HG02642 (cell line): ENCODE measurements at regions not wholly inside any gene's neighbourhood (a gene's known extent, or its start where the extent isn't known, plus 50 kb on each side); places are given as distances from the start of the nearest gene placed in this dataset.
"Not testable (repeated sequence)": the region's sequence is repeated elsewhere in the genome, so short reads cannot be mapped to it uniquely, and the experiment has no call there.

Source experiments
- ATAC-seq: cut with Tn5 transposase; IDR thresholded peaks from one replicate; pipeline ENCODE4 v1.9.1; 2021; ENCODE audit warnings: mild to moderate bottlenecking; ENCODE audit not compliant: unreplicated experiment, poor library complexity

GRCh38 chr2:34547340-34547739 is 948.2 kb upstream of the FAM98A start:
- ATAC-seq = no peak

- no peak for ATAC-seq
Measured at GRCh38 chr2:34545486-34546136, 946.5 kb upstream of the FAM98A start.

DNA sequence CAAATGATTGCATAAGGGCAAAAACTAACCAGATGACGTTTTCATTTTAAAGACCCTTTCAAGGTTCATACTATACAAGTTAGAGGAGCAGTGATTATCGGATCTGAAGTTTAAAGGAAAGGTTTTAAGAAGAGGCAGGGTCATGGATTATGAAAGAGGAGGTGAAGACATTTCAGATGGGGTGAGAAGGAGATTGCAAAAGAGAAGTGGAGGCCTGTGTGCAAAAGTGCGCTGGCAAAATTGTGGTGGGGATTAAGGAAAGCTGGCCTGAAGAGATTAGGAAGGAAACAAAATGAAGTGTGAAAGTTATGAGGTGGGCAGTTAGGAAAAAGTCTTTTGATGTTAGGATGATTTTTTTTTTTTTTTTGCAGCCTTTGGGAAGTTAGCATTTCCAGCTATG is 935.7 kb upstream of the FAM98A start:
- ATAC-seq = no peak

DNA sequence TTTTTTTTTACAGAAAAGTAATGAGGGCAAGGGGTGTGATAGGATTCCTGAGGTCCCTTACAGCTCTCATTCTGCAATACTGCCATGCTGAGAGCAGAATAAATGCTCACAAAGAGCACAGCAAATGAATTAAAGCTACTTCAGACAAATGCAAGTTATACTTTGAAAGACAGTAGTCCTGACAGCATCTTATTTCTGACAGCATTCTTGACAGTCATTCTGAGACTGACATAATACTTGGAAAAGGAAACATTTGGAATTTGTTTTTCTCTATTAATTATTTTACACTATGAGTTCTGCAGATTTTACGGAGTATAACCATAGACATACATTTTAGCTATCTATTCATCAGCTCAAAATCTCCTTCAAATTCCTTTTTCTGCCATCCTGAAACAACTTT is 935.2 kb upstream of the FAM98A start:
- no peak for ATAC-seq

GRCh38 chr2:34533585-34534183 is 934.6 kb upstream of the FAM98A start:
- no peak for ATAC-seq

DNA sequence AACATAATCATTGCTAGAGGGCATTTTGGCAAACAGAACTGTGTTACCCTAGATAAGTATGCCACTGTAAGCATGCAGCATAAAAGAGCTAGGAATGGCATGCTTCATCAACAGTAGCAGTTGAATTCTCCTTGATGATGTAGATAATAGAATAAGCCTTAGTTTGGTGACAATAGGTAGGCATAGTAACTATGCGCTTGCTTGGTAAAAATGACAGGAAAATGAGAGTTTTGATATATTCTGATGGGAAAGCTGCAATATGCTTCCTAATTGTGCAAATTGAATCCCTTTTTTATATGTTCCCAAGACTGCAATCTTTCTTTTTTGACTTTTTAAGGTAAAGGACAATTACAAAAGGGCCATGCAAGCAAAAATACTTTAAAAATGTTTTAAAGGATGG is 930.9 kb upstream of the FAM98A start:
- ATAC-seq = no peak

- ATAC-seq = no peak
Measured at GRCh38 chr2:34523958-34524514, 924.9 kb upstream of the FAM98A start.

DNA sequence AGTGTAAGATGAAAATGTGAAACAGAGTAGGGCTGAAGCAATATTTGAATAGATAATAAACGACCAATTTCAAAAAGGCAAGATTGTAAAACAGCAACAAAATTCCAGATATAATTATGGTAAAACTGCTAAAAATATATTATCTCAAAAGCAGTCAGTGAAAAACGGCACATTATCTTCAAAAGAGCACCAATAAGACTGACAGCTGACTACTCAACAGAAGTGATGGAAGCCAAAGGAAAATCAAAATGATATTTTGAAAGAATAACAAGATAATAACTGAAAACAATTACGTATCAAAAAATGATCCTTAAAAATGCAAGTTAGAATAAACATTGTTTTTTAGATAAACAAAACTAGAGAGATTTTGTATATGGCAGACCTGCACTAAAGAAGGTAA is 920.6 kb upstream of the FAM98A start:
- ATAC-seq = no peak

GRCh38 chr2:34498561-34498960 is 899.5 kb upstream of the FAM98A start:
- no peak for ATAC-seq

DNA sequence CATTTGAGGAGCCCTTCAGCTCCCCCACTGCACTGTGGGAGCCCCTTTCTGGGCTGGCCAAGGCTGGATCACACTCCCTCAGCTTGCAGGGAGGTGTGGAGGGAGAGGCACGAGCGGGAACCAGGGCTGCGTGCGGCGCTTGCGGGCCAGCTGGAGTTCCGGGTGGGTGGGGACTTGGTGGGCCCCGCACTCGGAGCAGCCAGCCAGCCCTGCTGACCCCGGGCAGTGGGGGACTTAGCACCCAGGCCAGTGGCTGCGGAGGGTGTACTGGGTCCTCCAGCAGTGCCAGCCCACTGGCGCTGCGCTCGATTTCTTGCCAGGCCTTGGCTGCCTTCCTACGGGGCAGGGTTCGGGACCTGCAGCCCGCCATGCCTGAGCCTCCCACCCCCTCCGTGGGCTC is 895.1 kb upstream of the FAM98A start:
- not testable (repeated sequence) for ATAC-seq

GRCh38 chr2:34492561-34493455 is 893.7 kb upstream of the FAM98A start:
- ATAC-seq = no peak

DNA sequence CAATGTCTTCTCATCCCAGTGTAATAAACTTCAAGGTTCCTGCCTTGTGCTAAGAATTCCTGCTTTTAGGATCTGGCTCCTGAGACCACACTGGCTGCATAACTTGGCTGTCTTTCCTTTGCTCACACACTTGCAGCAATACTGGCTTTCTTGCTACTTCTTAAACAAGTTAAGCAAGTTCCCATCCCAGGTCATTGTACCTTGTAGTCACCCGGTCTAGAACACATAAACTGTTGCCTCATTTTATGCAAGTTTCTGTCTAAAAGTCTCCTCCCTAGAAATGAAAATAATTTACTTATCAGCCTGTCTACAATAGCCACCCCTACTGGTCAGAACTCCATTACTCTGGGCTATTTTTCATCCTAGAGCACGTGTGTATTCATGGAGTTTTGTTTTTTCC is 887.9 kb upstream of the FAM98A start:
- no peak for ATAC-seq

- ATAC-seq = no peak
Measured at GRCh38 chr2:34481542-34481941, 882.4 kb upstream of the FAM98A start.

GRCh38 chr2:34480366-34480765 is 881.3 kb upstream of the FAM98A start:
- no peak for ATAC-seq

GRCh38 chr2:34475156-34475555 is 876.1 kb upstream of the FAM98A start:
- no peak for ATAC-seq

DNA sequence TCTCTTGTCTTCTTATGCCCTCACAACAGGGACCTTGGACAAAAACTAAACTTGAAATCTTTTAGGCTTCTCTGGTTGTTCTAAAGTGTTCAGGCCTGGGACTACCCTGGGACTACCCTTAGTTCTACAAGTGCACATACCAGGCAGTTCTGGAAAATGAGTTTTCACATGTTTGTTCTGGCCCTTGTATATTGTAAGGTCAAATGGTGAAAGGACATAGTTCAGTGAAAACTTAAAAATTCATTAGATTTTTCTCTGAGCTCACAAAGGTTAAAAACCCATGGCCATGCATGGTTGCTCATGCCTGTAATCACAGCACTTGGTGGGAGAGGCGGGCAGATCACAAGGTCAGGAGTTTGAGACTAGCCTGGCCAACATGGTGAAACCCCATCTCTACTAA is 875.5 kb upstream of the FAM98A start:
- ATAC-seq = no peak

- no peak for ATAC-seq
Measured at GRCh38 chr2:34447097-34447496, 848.0 kb upstream of the FAM98A start.

GRCh38 chr2:34423301-34423700 is 824.2 kb upstream of the FAM98A start:
- ATAC-seq = no peak

DNA sequence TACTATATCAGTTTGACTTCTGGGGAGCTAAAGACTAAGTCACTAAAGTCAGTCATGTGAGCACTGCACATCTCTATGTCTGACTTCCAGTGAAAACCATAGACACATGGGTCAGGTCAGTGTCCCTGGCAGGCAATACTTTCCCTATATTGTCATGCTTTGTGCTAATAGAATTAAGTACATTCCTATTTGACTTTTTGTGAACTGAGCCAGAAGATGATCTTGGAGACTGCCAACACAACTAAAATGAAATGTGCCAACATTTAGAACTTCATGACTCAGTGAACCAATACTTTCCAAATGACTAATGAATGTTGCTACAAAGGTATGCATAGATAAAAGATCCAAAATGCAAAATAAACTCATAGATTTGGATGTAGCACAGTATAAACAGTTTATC is 820.8 kb upstream of the FAM98A start:
- ATAC-seq = no peak

DNA sequence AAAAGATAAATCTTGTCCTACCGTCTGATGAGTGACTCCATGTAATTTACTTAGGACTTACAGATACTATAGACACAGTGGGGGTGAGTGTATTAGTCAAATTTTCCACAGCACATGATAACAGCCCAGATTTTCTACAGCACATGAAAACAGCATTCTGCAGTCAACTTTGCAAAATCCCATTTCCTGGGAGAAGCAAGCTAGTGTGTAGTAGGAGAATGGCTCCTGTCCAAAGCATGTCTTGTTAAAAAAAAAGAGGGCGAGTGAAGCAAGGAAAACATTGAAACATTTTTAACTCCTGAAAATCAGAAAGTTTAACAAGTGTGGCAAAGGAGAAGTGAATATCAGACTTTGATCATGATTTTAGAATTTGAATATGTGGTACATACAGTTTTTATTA is 817.8 kb upstream of the FAM98A start:
- ATAC-seq = no peak

DNA sequence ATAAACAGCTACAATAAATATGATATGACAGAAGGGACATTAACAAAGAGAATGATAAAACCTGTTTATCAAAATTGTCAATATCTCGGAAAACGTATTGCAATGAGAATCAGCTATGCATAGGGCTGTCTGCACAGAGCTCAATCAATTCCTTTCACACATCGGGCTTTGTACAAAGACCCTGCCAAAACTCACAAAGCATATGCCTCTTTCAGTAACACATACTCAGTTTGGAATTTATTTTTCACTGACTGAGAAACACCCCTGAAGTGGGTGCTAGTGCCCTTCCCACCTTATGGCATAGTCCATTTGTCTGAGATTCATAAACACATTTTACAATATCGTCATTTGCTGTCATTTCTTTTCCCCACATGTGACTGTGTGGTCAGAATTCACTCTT is 815.8 kb upstream of the FAM98A start:
- no peak for ATAC-seq
